WI38 (cell line): ENCODE measurements at regions not wholly inside any gene's neighbourhood (a gene's known extent, or its start where the extent isn't known, plus 50 kb on each side); places are given as distances from the start of the nearest gene placed in this dataset.
"Not testable (repeated sequence)": the region's sequence is repeated elsewhere in the genome, so short reads cannot be mapped to it uniquely, and the experiment has no call there.

Experiments used
- H3K4me3 ChIP-seq: 2 replicates; pipeline ENCODE4 v1.5.1; 2011; ENCODE audit warnings: low read depth, mild to moderate bottlenecking, control low read depth, low read length
- CTCF ChIP-seq: IDR thresholded peaks from 2 replicates; pipeline ENCODE4 v1.5.1; 2012; ENCODE audit warnings: low read depth, mild to moderate bottlenecking, control low read depth, low read length

GRCh38 chr3:99295836-99296235 is 342.6 kb upstream of the COL8A1 start:
- H3K4me3 ChIP-seq = no peak overlapping the region
- no peak for TF ChIP-seq CTCF

GRCh38 chr3:99294092-99294491 is 344.3 kb upstream of the COL8A1 start:
- H3K4me3 ChIP-seq = not testable (repeated sequence)

GRCh38 chr3:99287876-99288275 is 350.5 kb upstream of the COL8A1 start:
- no peak overlapping the region for H3K4me3 ChIP-seq
- no peak for TF ChIP-seq CTCF

DNA sequence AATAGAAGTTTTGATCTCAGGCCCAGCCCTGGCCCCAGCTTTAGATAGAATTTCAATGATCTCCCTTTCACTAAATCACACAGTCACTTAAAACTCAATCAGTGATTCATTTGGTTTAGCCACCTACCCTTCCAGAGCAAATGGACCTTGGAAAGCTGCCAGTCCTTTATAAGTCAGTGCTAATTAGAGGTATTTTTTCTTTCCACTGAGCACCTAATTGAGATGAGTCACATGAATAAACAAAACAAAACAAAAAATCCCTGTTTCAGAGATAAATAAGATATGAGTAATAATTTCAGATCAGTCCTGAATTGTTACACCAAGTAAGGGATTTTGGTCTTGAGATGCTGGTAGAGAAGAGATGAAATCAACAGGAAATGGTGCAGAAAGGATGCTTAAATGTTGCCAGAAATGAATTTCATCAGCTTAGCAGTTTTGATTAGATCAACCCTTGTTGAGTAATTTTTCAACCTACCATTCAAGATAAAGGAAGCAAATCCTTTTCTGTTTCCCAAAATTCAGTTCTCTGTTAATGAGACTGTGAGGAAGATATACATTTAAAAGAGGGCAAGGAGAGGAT is 352.0 kb upstream of the COL8A1 start:
- no peak for TF ChIP-seq CTCF
- no peak overlapping the region for H3K4me3 ChIP-seq

GRCh38 chr3:99269606-99270351 is 368.3 kb upstream of the DCBLD2 start:
- H3K4me3 ChIP-seq = no peak overlapping the region
- no peak for TF ChIP-seq CTCF

DNA sequence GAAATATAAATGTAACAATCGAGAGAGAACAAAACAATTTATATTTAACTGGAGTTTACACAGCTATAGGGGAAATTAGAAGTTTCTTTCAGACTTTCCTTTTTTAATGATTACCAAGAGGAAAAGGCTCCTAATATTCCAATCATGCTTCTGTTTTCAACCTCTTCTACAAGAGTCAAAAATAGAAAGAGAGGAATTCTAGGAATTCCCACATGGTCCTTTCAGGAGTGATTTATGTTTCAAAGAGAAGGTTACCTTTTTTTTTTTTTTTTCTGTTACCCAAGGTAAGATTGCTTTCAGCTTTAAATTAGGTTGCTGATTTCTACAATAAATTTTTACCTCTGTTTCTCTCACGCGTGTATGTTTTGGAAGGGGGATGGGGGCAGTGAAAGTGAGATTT is 355.3 kb upstream of the DCBLD2 start:
- H3K4me3 ChIP-seq = no peak overlapping the region
- no peak for TF ChIP-seq CTCF

GRCh38 chr3:99253963-99254355 is 352.5 kb upstream of the DCBLD2 start:
- no peak for TF ChIP-seq CTCF
- H3K4me3 ChIP-seq = no peak overlapping the region
